Neural cell (in vitro differentiated cells): ENCODE measurements at regions not wholly inside any gene's neighbourhood (a gene's known extent, or its start where the extent isn't known, plus 50 kb on each side); places are given as distances from the start of the nearest gene placed in this dataset.

Experiments
- H2AFZ ChIP-seq: fragments of 200-600, 300-800 bp; sonication (generic), shearing (Covaris generic); 2 replicates; pipeline ENCODE4 v1.6.0; 2014; ENCODE audit warnings: low read depth, mild to moderate bottlenecking, antibody characterized with exemption, low read length, moderate library complexity
- H3F3A ChIP-seq: fragments of 200-600 bp; shearing (Covaris generic); 2 replicates; pipeline ENCODE4 v1.6.1; 2016; ENCODE audit warnings: mild to moderate bottlenecking, moderate library complexity, mixed read lengths, antibody characterized with exemption, low read length; ENCODE audit not compliant: insufficient read depth, poor library complexity, severe bottlenecking
- H3K27ac ChIP-seq: fragments of 200-600, 300-800 bp; sonication (generic), shearing (Covaris generic); 2 replicates; pipeline ENCODE4 v1.5.1; 2014; ENCODE audit warnings: mild to moderate bottlenecking, low read length, moderate library complexity
- H3K27me3 ChIP-seq: fragments of 300-800, 200-600 bp; sonication (generic), shearing (Covaris generic); 2 replicates; pipeline ENCODE4 v1.6.0; 2014; ENCODE audit warnings: mild to moderate bottlenecking, low read depth, low read length, moderate library complexity; ENCODE audit not compliant: insufficient read depth
- H3K36me3 ChIP-seq: fragments of 300-800, 200-600 bp; sonication (generic), shearing (Covaris generic); 2 replicates; pipeline ENCODE4 v1.5.1; 2014; ENCODE audit warnings: mild to moderate bottlenecking, antibody characterized with exemption, low read length, moderate library complexity; ENCODE audit not compliant: insufficient read depth
- H3K4me2 ChIP-seq: fragments of 300-800, 200-600 bp; sonication (generic), shearing (Covaris generic); 2 replicates; pipeline ENCODE4 v1.6.0; 2014; ENCODE audit warnings: mild to moderate bottlenecking, low read length
- H3K4me3 ChIP-seq: fragments of 300-800, 200-600 bp; sonication (generic), shearing (Covaris generic); 2 replicates; pipeline ENCODE4 v1.5.1; 2014; ENCODE audit warnings: mild to moderate bottlenecking, low read length, moderate library complexity
- H3K79me2 ChIP-seq: fragments of 200-600 bp; shearing (Covaris generic); replicated peaks from 2 replicates; pipeline ENCODE4 v1.6.0; 2014; ENCODE audit warnings: mild to moderate bottlenecking, low read length, moderate library complexity; ENCODE audit not compliant: insufficient read depth
- H3K9ac ChIP-seq: fragments of 300-800, 200-600 bp; sonication (generic), shearing (Covaris generic); 2 replicates; pipeline ENCODE4 v1.6.1; 2016; ENCODE audit warnings: mild to moderate bottlenecking, low read length, mixed read lengths
- H3K9me2 ChIP-seq: fragments of 200-600 bp; shearing (Covaris generic); 2 replicates; pipeline ENCODE4 v1.6.1; 2016; ENCODE audit warnings: mild to moderate bottlenecking, low read length, mixed read lengths; ENCODE audit not compliant: insufficient read depth
- H3K9me3 ChIP-seq: fragments of 200-600, 300-800 bp; sonication (generic), shearing (Covaris generic); 2 replicates; pipeline ENCODE4 v1.6.1; 2016; ENCODE audit warnings: mild to moderate bottlenecking, mixed run types, low read length, moderate library complexity, mixed read lengths
- H4K20me1 ChIP-seq: fragments of 200-600 bp; shearing (Covaris generic); 2 replicates; pipeline ENCODE4 v1.6.1; 2016; ENCODE audit warnings: mild to moderate bottlenecking, mixed run types; ENCODE audit not compliant: insufficient read depth
- CTCF ChIP-seq: fragments of 450-650 bp; IDR thresholded peaks from 2 replicates; pipeline ENCODE4 v1.5.1; 2014; ENCODE audit warnings: antibody characterized with exemption, mild to moderate bottlenecking, moderate library complexity; ENCODE audit not compliant: poor library complexity, severe bottlenecking
- EP300 ChIP-seq: fragments of 450-650 bp; conservative IDR thresholded peaks from 2 replicates; pipeline ENCODE4 v1.6.1; 2014; ENCODE audit warnings: antibody characterized with exemption, mild to moderate bottlenecking, moderate library complexity; ENCODE audit not compliant: poor library complexity, severe bottlenecking
- EZH2 ChIP-seq: fragments of 200-600, 300-800 bp; shearing (Covaris generic), sonication (generic); IDR thresholded peaks from 2 replicates; pipeline ENCODE4 v1.6.1; 2014; ENCODE audit warnings: antibody characterized with exemption, low read length, borderline replicate concordance, mild to moderate bottlenecking; ENCODE audit not compliant: insufficient read depth, poor library complexity, severe bottlenecking
- MXI1 ChIP-seq: fragments of 450-650 bp; conservative IDR thresholded peaks from 2 replicates; pipeline ENCODE4 v1.6.1; 2014; ENCODE audit warnings: antibody characterized with exemption, mild to moderate bottlenecking; ENCODE audit not compliant: poor library complexity, severe bottlenecking
- POLR2AphosphoS5 ChIP-seq: IDR thresholded peaks from 2 replicates; pipeline ENCODE4 v1.6.1; 2012
- RAD21 ChIP-seq: fragments of 450-650 bp; conservative IDR thresholded peaks from 2 replicates; pipeline ENCODE4 v1.6.1; 2014; ENCODE audit warnings: antibody characterized with exemption, mild to moderate bottlenecking, moderate library complexity
- REST ChIP-seq: IDR thresholded peaks from 2 replicates; pipeline ENCODE4 v1.6.1; 2012; ENCODE audit warnings: borderline replicate concordance
- SMC3 ChIP-seq: fragments of 450-650 bp; conservative IDR thresholded peaks from 2 replicates; pipeline ENCODE4 v1.6.1; 2014; ENCODE audit warnings: antibody characterized with exemption, mild to moderate bottlenecking, moderate library complexity; ENCODE audit not compliant: poor library complexity
- TAF1 ChIP-seq: IDR thresholded peaks from 2 replicates; pipeline ENCODE4 v1.6.1; 2012; ENCODE audit warnings: low read depth

- no peak for TF ChIP-seq MXI1
These were observed 726.7 kb downstream of the PCDH18 start (continued) for GRCh38 chr4:136805617-136806016.

- Histone ChIP-seq H3K4me3 (no peak overlapping the region), H2AFZ (no peak overlapping the region), H3K27ac (no peak overlapping the region), H3K9ac (no peak overlapping the region), H3K36me3 (no peaks in the 10 kb centered on the region), H4K20me1 (no peaks in the 10 kb centered on the region), H3K9me3 (no peaks in the 10 kb centered on the region), H3K79me2 (no peaks in the 10 kb centered on the region), H3F3A (no peaks in the 10 kb centered on the region), H3K27me3 (no peaks in the 10 kb centered on the region), H3K4me2 (no peak overlapping the region), H3K9me2 (no peaks in the 10 kb centered on the region)
- TF ChIP-seq TAF1: no peak
- TF ChIP-seq RAD21: no peak
- no peak for TF ChIP-seq EP300
- no peak for TF ChIP-seq MXI1
- TF ChIP-seq CTCF: no peak
- no peak for TF ChIP-seq EZH2
- no peak for TF ChIP-seq POLR2AphosphoS5
- no peak for TF ChIP-seq SMC3
- no peak for TF ChIP-seq REST
These were observed 728.9 kb downstream of the PCDH18 start for GRCh38 chr4:136803433-136803832.

- no peaks in the 10 kb centered on the region for H3K9me2 ChIP-seq
These were observed 732.0 kb downstream of the PCDH18 start for GRCh38 chr4:136800248-136800647.

More at GRCh38 chr4:136800248-136800647, 732.0 kb downstream of the PCDH18 start:
- H3K4me3 ChIP-seq: no peak overlapping the region
- TF ChIP-seq EP300: no peak
- no peak for TF ChIP-seq TAF1
- TF ChIP-seq EZH2: no peak
- no peak for TF ChIP-seq CTCF
- TF ChIP-seq SMC3: no peak
- TF ChIP-seq REST: no peak
- no peak for TF ChIP-seq RAD21
- no peak for TF ChIP-seq MXI1
- no peak for TF ChIP-seq POLR2AphosphoS5
- H2AFZ ChIP-seq: no peak overlapping the region
- H3F3A ChIP-seq: no peaks in the 10 kb centered on the region
- H3K9ac ChIP-seq: no peak overlapping the region
- no peak overlapping the region for H3K27ac ChIP-seq
- H3K9me3 ChIP-seq: no peaks in the 10 kb centered on the region
- no peaks in the 10 kb centered on the region for H3K27me3 ChIP-seq
- H3K4me2 ChIP-seq: no peak overlapping the region
- H4K20me1 ChIP-seq: no peaks in the 10 kb centered on the region
- no peaks in the 10 kb centered on the region for H3K79me2 ChIP-seq
- H3K36me3 ChIP-seq: no peaks in the 10 kb centered on the region
